BLaER1 (cell line): ENCODE measurements at regions not wholly inside any gene's neighbourhood (a gene's known extent, or its start where the extent isn't known, plus 50 kb on each side); places are given as distances from the start of the nearest gene placed in this dataset.

Experiments used
- H3K27ac ChIP-seq: shearing (Covaris generic); formaldehyde crosslinking; 2 replicates; pipeline ENCODE4 v1.8.1; 2022
- H3K27me3 ChIP-seq: shearing (Covaris generic); formaldehyde crosslinking; 2 replicates; pipeline ENCODE4 v1.8.1; 2022
- H3K36me3 ChIP-seq: shearing (Covaris generic); formaldehyde crosslinking; 2 replicates; pipeline ENCODE4 v1.8.1; 2022
- H3K4me1 ChIP-seq: shearing (Covaris generic); formaldehyde crosslinking; 2 replicates; pipeline ENCODE4 v1.8.1; 2022
- H3K4me2 ChIP-seq: shearing (Covaris generic); formaldehyde crosslinking; 2 replicates; pipeline ENCODE4 v1.8.1; 2022
- H3K4me3 ChIP-seq: shearing (Covaris generic); formaldehyde crosslinking; 2 replicates; pipeline ENCODE4 v1.8.1; 2022
- H3K9ac ChIP-seq: shearing (Covaris generic); formaldehyde crosslinking; 2 replicates; pipeline ENCODE4 v1.8.1; 2022
- H3K9me3 ChIP-seq: shearing (Covaris generic); formaldehyde crosslinking; 2 replicates; pipeline ENCODE4 v1.8.1; 2022
- H4K20me1 ChIP-seq: shearing (Covaris generic); formaldehyde crosslinking; 2 replicates; pipeline ENCODE4 v1.8.1; 2022
- Cebpa-rat ChIP-seq: shearing (Covaris generic); IDR thresholded peaks from 2 replicates; pipeline ENCODE4 v1.8.1; 2022

DNA sequence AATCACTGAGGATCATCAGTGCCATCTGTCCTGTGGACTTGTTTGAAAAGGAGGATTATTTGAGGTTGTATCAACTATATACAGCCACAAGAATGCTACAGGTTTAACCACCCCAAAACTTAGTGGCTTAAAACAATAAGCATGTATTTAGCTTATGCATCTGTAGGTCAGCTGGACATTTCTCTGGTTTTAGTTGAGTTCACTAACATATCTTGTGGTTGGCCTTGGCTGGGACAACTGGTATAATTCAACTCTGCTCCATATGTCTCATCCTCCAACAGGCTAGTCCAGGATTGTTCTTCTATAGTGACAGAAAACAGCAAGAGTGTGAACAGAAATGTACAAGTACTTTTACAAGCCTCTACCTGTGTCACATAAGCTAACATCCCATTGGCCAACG lies 49.9 kb upstream of the SOX6 start:
- Histone ChIP-seq H3K4me2 (no peak overlapping the region), H3K27me3 (no peaks in the 10 kb centered on the region), H3K27ac (no peak overlapping the region), H3K36me3 (no peaks in the 10 kb centered on the region), H3K4me1 (no peaks in the 10 kb centered on the region), H3K9ac (no peak overlapping the region), H4K20me1 (no peaks in the 10 kb centered on the region), H3K9me3 (no peaks in the 10 kb centered on the region), H3K4me3 (no peak overlapping the region)
- no peak for TF ChIP-seq Cebpa-rat
